WTC11 (cell line): ENCODE measurements at regions not wholly inside any gene's neighbourhood (a gene's known extent, or its start where the extent isn't known, plus 50 kb on each side); places are given as distances from the start of the nearest gene placed in this dataset.

ENCODE experiments used
- ATAC-seq: fragments of 200-7000 bp; cut with Tn5 transposase; 2 replicates; pipeline ENCODE4 v1.10.0; 2021; ENCODE audit warnings: mild to moderate bottlenecking, moderate library complexity
- CTCF ChIA-PET: fragments of 300-600 bp; sonication (Branson Sonifier 250); formaldehyde crosslinking; loops from one replicate; lab custom pipeline; 2021; ENCODE audit warnings: antibody characterized with exemption; lab: Charles Lee
- POLR2A ChIA-PET: fragments of 350-600 bp; sonication (Branson Sonifier 250); formaldehyde crosslinking; loops from one replicate; lab custom pipeline; 2021; ENCODE audit warnings: antibody characterized with exemption; lab: Charles Lee
- DNase-seq: peaks from one replicate; pipeline ENCODE4 v3.0.0; 2021; ENCODE audit warnings: low spot score
- H3K27ac Mint-ChIP-seq: 2 replicates; pipeline ENCODE4 v1.8.0; 2021; ENCODE audit warnings: mixed read lengths
- H3K27me3 Mint-ChIP-seq: 2 replicates; pipeline ENCODE4 v1.8.0; 2021; ENCODE audit warnings: low read depth, mild to moderate bottlenecking, moderate library complexity, mixed read lengths
- H3K36me3 Mint-ChIP-seq: 2 replicates; pipeline ENCODE4 v1.8.0; 2021; ENCODE audit warnings: mixed read lengths
- H3K4me1 Mint-ChIP-seq: 2 replicates; pipeline ENCODE4 v1.8.0; 2022; ENCODE audit warnings: mixed read lengths
- H3K4me3 Mint-ChIP-seq: 2 replicates; pipeline ENCODE4 v1.8.0; 2021; ENCODE audit warnings: mild to moderate bottlenecking, moderate library complexity, mixed read lengths
- H3K9me3 Mint-ChIP-seq: 2 replicates; pipeline ENCODE4 v1.8.0; 2021; ENCODE audit warnings: mixed read lengths
- EMX1 ChIP-seq: fragments of 250-450 bp; sonication (Bioruptor Pico); IDR thresholded peaks from 2 replicates; pipeline ENCODE4 v1.8.0; 2021; ENCODE audit warnings: mild to moderate bottlenecking
- FOXJ3 ChIP-seq: sonication (generic); formaldehyde crosslinking; IDR thresholded peaks from 2 replicates; pipeline ENCODE4 v1.9.0; 2021; ENCODE audit warnings: missing genetic modification reagents, mild to moderate bottlenecking, borderline replicate concordance
- IRF1 ChIP-seq: sonication (generic); formaldehyde crosslinking; IDR thresholded peaks from 2 replicates; pipeline ENCODE4 v1.8.0; 2023; ENCODE audit warnings: missing genetic modification reagents
- JAZF1 ChIP-seq: fragments of 250-450 bp; sonication (Bioruptor Pico); IDR thresholded peaks from 2 replicates; pipeline ENCODE4 v1.9.0; 2021; ENCODE audit warnings: moderate library complexity, mild to moderate bottlenecking, inconsistent platforms
- KAT7 ChIP-seq: sonication (generic); formaldehyde crosslinking; IDR thresholded peaks from 2 replicates; pipeline ENCODE4 v1.8.1; 2023; ENCODE audit warnings: missing genetic modification reagents, mild to moderate bottlenecking, borderline replicate concordance
- MXD4 ChIP-seq: fragments of 250-450 bp; sonication (Bioruptor Pico); IDR thresholded peaks from 2 replicates; pipeline ENCODE4 v1.8.0; 2021; ENCODE audit warnings: mild to moderate bottlenecking, moderate library complexity, borderline replicate concordance
- OVOL2 ChIP-seq: fragments of 250-450 bp; sonication (Bioruptor Pico); IDR thresholded peaks from 2 replicates; pipeline ENCODE4 v1.9.0; 2021; ENCODE audit warnings: mild to moderate bottlenecking, borderline replicate concordance
- PRDM15 ChIP-seq: sonication (generic); formaldehyde crosslinking; IDR thresholded peaks from 2 replicates; pipeline ENCODE4 v1.8.0; 2022; ENCODE audit warnings: missing genetic modification reagents
- RELA ChIP-seq: sonication (generic); formaldehyde crosslinking; IDR thresholded peaks from 2 replicates; pipeline ENCODE4 v1.8.1; 2022; ENCODE audit warnings: missing genetic modification reagents, mild to moderate bottlenecking, borderline replicate concordance
- SMAD4 ChIP-seq: sonication (generic); formaldehyde crosslinking; IDR thresholded peaks from 2 replicates; pipeline ENCODE4 v1.8.0; 2022; ENCODE audit warnings: mild to moderate bottlenecking, missing genetic modification reagents
- STAT6 ChIP-seq: sonication (generic); formaldehyde crosslinking; conservative IDR thresholded peaks from 2 replicates; pipeline ENCODE4 v1.8.1; 2023; ENCODE audit warnings: mild to moderate bottlenecking, low read depth, missing genetic modification reagents, moderate library complexity
- ZNF281 ChIP-seq: sonication (generic); formaldehyde crosslinking; IDR thresholded peaks from 2 replicates; pipeline ENCODE4 v1.8.0; 2023; ENCODE audit warnings: mild to moderate bottlenecking, missing genetic modification reagents
- ZNF396 ChIP-seq: fragments of 250-450 bp; sonication (Bioruptor Pico); IDR thresholded peaks from 2 replicates; pipeline ENCODE4 v1.8.0; 2021; ENCODE audit warnings: mild to moderate bottlenecking, moderate library complexity, borderline replicate concordance
- ZNF423 ChIP-seq: fragments of 250-450 bp; sonication (Bioruptor Pico); IDR thresholded peaks from 2 replicates; pipeline ENCODE4 v2.1.2; 2022; ENCODE audit warnings: mild to moderate bottlenecking, moderate library complexity
- ZNF425 ChIP-seq: fragments of 250-450 bp; sonication (Bioruptor Pico); conservative IDR thresholded peaks from 2 replicates; pipeline ENCODE4 v1.9.0; 2021; ENCODE audit warnings: mild to moderate bottlenecking

GRCh38 chr11:33549483-33549882, 151.1 kb downstream of the C11orf91 start (continued):
- TF ChIP-seq STAT6 (CRISPR knock-in tag) (no peak), FOXJ3 (CRISPR knock-in tag) (no peak), ZNF396 (no peak), PRDM15 (CRISPR knock-in tag) (no peak)
- TF ChIP-seq, all 79 proteins: peak for 0

- no peak for ATAC-seq
- no peak for DNase-seq
- no peak overlapping the region for H3K4me3 Mint-ChIP-seq
- H3K4me1 Mint-ChIP-seq = no peaks in the 10 kb centered on the region
- no peak for TF ChIP-seq KAT7 (CRISPR knock-in tag)
- TF ChIP-seq ZNF423 (CRISPR knock-in tag) = no peak
- no peaks in the 10 kb centered on the region for H3K9me3 Mint-ChIP-seq
- no peaks in the 10 kb centered on the region for H3K27me3 Mint-ChIP-seq
- H3K36me3 Mint-ChIP-seq = no peaks in the 10 kb centered on the region
- ChIA-PET CTCF (no interaction called here), POLR2A (no interaction called here)
- no peak overlapping the region for H3K27ac Mint-ChIP-seq
These were observed 154.7 kb downstream of the C11orf91 start for GRCh38 chr11:33545931-33546330.

GRCh38 chr11:33544593-33545373, 155.8 kb downstream of the C11orf91 start:
- no peak for TF ChIP-seq IRF1 (CRISPR knock-in tag)
- TF ChIP-seq JAZF1 = no peak
- no peak for TF ChIP-seq SMAD4 (CRISPR knock-in tag)
- TF ChIP-seq EMX1 (CRISPR knock-in tag) = no peak
- no peak for TF ChIP-seq RELA
- no peak for TF ChIP-seq ZNF425 (CRISPR knock-in tag)
- TF ChIP-seq MXD4 (CRISPR knock-in tag) = no peak
- no peak for TF ChIP-seq OVOL2 (CRISPR knock-in tag)
- no peak for TF ChIP-seq ZNF281 (CRISPR knock-in tag)
- Mint-ChIP-seq H3K4me1 (no peaks in the 10 kb centered on the region), H3K36me3 (no peaks in the 10 kb centered on the region), H3K9me3 (no peaks in the 10 kb centered on the region), H3K4me3 (no peak overlapping the region), H3K27me3 (no peaks in the 10 kb centered on the region), H3K27ac (no peak overlapping the region)
- POLR2A ChIA-PET = no interaction called here
- no peak for ATAC-seq
- DNase-seq = no peak
- CTCF ChIA-PET = interaction anchor here (0.9 to 1.5 kb wide), 3 partner anchors 32 to 137 kb away, joined by 3 to 4 read pairs (median 3); no protein-coding TSS in a partner anchor
